Natural killer cell (primary cell): ENCODE measurements at regions not wholly inside any gene's neighbourhood (a gene's known extent, or its start where the extent isn't known, plus 50 kb on each side); places are given as distances from the start of the nearest gene placed in this dataset.
"Not testable (repeated sequence)": the region's sequence is repeated elsewhere in the genome, so short reads cannot be mapped to it uniquely, and the experiment has no call there.

Source experiments
- ATAC-seq, 3 donors: fragments of 150-1000 bp in 2 of 3; fragments of 200-7000 bp in 1 of 3; cut with Tn5 transposase; 1 replicate in 1 of 3; 2 replicates in 2 of 3; pipeline ENCODE4 v1.10.0; 2021; ENCODE audit warnings: mild to moderate bottlenecking in 2 of 3, moderate library complexity in 2 of 3
- DNase-seq, 2 donors: peaks; one replicate each; pipeline versions ENCODE4 v3.0.0 to v3.0.0-alpha.2; 2013 to 2021; ENCODE audit warnings: mixed read lengths in 1 of 2
- H3K27ac ChIP-seq: one replicate; pipeline ENCODE4 v1.5.1; 2013; ENCODE audit warnings: mild to moderate bottlenecking, low read length
- H3K27me3 ChIP-seq: one replicate; pipeline ENCODE4 v1.6.1; 2013; ENCODE audit warnings: low read length; ENCODE audit not compliant: control insufficient read depth, insufficient read depth
- H3K36me3 ChIP-seq: one replicate; pipeline ENCODE4 v1.6.1; 2013; ENCODE audit warnings: low read length; ENCODE audit not compliant: control insufficient read depth, insufficient read depth
- H3K4me1 ChIP-seq: one replicate; pipeline ENCODE4 v1.6.1; 2013; ENCODE audit warnings: low read length; ENCODE audit not compliant: control insufficient read depth, insufficient read depth
- H3K4me3 ChIP-seq: one replicate; pipeline ENCODE4 v1.5.1; 2013; ENCODE audit warnings: low read length
- H3K9me3 ChIP-seq: one replicate; pipeline ENCODE4 v1.6.1; 2013; ENCODE audit warnings: low read length; ENCODE audit not compliant: control insufficient read depth, insufficient read depth
- H3K27ac Mint-ChIP-seq, 2 donors: one replicate each; pipeline ENCODE4 v1.8.0; 2022; ENCODE audit warnings: mild to moderate bottlenecking in 2 of 2, mixed read lengths in 2 of 2, moderate library complexity in 1 of 2
- H3K27me3 Mint-ChIP-seq, 2 donors: one replicate each; pipeline ENCODE4 v1.8.0; 2022; ENCODE audit warnings: low read depth in 2 of 2, mixed read lengths in 2 of 2
- H3K36me3 Mint-ChIP-seq: one replicate; pipeline ENCODE4 v1.8.0; 2022; ENCODE audit warnings: mixed read lengths
- H3K4me1 Mint-ChIP-seq, 2 donors: one replicate each; pipeline ENCODE4 v1.8.0; 2022; ENCODE audit warnings: mixed read lengths in 2 of 2
- H3K4me3 Mint-ChIP-seq: one replicate; pipeline ENCODE4 v1.8.0; 2022; ENCODE audit warnings: mild to moderate bottlenecking, moderate library complexity, mixed read lengths
- H3K9me3 Mint-ChIP-seq, 2 donors: one replicate each; pipeline ENCODE4 v1.8.0; 2022; ENCODE audit warnings: mixed read lengths in 2 of 2
- WGBS: methylation state at CpG from one replicate; pipeline ENCODE4 v1.1.7; 2013; ENCODE audit warnings: missing lambda C conversion rate; ENCODE audit not compliant: insufficient coverage; 5-methylcytosine and 5-hydroxymethylcytosine counted together
- intact Hi-C: fragments of 100-400 bp; cut with micrococcal nuclease; formaldehyde crosslinking; loops from one replicate; pipeline ENCODE4 v1.14.2; 2022
- TF ChIP-seq, protein P1 (sequence below): fragments of 200-600 bp; IDR thresholded peaks from one replicate; pipeline ENCODE4 v1.8.0; 2022; ENCODE audit warnings: antibody characterized with exemption

DNA sequence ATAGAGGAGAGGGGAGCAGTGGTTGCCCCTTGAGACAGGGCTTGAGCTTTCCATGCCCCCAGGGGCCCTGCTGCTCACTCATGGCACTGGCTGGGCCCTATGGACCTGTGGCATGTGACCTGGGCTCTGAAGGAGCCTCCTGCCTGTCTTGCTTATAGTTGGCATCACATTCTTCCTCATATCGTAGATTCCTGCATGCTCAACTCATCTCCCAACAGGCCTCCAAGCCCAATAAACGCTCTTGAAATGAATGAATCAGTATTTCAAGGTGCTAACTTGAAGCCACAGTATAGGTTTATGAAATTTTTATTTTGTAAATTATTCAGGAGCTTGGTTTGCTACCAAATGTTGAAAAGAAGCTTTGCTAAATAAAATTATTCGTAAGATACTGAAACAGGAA lies 93.3 kb upstream of the SLC7A14 start:
- Histone ChIP-seq H3K9me3 (no peaks in the 10 kb centered on the region), H3K27me3 (peaks cover 6% of the 10 kb centered on the region), H3K4me3 (no peak overlapping the region), H3K4me1 (no peaks in the 10 kb centered on the region), H3K27ac (no peak overlapping the region), H3K36me3 (no peaks in the 10 kb centered on the region)
- TF ChIP-seq, protein P1, sequence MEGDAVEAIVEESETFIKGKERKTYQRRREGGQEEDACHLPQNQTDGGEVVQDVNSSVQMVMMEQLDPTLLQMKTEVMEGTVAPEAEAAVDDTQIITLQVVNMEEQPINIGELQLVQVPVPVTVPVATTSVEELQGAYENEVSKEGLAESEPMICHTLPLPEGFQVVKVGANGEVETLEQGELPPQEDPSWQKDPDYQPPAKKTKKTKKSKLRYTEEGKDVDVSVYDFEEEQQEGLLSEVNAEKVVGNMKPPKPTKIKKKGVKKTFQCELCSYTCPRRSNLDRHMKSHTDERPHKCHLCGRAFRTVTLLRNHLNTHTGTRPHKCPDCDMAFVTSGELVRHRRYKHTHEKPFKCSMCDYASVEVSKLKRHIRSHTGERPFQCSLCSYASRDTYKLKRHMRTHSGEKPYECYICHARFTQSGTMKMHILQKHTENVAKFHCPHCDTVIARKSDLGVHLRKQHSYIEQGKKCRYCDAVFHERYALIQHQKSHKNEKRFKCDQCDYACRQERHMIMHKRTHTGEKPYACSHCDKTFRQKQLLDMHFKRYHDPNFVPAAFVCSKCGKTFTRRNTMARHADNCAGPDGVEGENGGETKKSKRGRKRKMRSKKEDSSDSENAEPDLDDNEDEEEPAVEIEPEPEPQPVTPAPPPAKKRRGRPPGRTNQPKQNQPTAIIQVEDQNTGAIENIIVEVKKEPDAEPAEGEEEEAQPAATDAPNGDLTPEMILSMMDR = no peak
- no peak overlapping the region for H3K4me3 Mint-ChIP-seq
- no peak for DNase-seq
- intact Hi-C loops = no loop called here
- no peak for ATAC-seq
- no peaks in the 10 kb centered on the region for H3K36me3 Mint-ChIP-seq
- peaks cover 4 to 21% of the 10 kb centered on the region in 2 donors for H3K27me3 Mint-ChIP-seq
- no peaks in the 10 kb centered on the region for H3K9me3 Mint-ChIP-seq
- no peak overlapping the region for H3K27ac Mint-ChIP-seq
- H3K4me1 Mint-ChIP-seq = no peaks in the 10 kb centered on the region
- WGBS = 97% methylated on average over 3 of the region's 3 CpGs

DNA sequence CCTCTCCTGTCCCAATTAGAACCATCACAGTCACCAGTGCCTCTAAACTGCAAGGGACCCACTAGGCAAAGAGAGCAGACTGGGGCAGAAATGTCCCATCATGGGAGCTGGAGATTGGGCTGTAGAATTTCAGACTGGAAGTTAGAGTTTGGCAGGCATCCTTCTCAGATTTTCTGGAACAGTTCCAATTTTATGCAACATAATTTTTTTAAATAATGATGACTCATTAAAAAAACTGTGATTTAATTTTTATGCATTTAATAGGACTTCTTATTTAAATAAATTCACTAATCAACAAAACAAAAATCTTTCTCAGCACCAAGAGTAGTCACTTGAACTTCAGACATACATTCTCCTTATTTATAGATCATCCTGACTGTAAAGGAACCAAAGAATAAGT lies 84.6 kb upstream of the SLC7A14 start:
- no peaks in the 10 kb centered on the region for H3K9me3 Mint-ChIP-seq
- intact Hi-C loops = no loop called here
- Histone ChIP-seq H3K9me3 (no peaks in the 10 kb centered on the region), H3K4me3 (no peak overlapping the region), H3K27me3 (no peaks in the 10 kb centered on the region), H3K36me3 (no peaks in the 10 kb centered on the region), H3K27ac (no peak overlapping the region), H3K4me1 (no peaks in the 10 kb centered on the region)
- no peak overlapping the region for H3K4me3 Mint-ChIP-seq
- TF ChIP-seq, protein P1 = no peak
- no peaks in the 10 kb centered on the region for H3K4me1 Mint-ChIP-seq
- DNase-seq (no peak), ATAC-seq (no peak)
- H3K27me3 Mint-ChIP-seq = peaks cover 0 to 3% of the 10 kb centered on the region in 2 donors
- H3K36me3 Mint-ChIP-seq = no peaks in the 10 kb centered on the region
- H3K27ac Mint-ChIP-seq = no peak overlapping the region

- intact Hi-C loops, H3K4me1 Mint-ChIP-seq, H3K27ac ChIP-seq, H3K9me3 ChIP-seq, H3K9me3 Mint-ChIP-seq, H3K27me3 Mint-ChIP-seq, H3K4me3 Mint-ChIP-seq, H3K36me3 ChIP-seq, ATAC-seq, H3K4me1 ChIP-seq, H3K4me3 ChIP-seq, H3K36me3 Mint-ChIP-seq, H3K27me3 ChIP-seq, DNase-seq, H3K27ac Mint-ChIP-seq: not testable (repeated sequence)
- no CpG with 5 or more reads among the region's 3 CpGs for WGBS
Observed at GRCh38 chr3:170662986-170663385, 77.1 kb upstream of the SLC7A14 start.

DNA sequence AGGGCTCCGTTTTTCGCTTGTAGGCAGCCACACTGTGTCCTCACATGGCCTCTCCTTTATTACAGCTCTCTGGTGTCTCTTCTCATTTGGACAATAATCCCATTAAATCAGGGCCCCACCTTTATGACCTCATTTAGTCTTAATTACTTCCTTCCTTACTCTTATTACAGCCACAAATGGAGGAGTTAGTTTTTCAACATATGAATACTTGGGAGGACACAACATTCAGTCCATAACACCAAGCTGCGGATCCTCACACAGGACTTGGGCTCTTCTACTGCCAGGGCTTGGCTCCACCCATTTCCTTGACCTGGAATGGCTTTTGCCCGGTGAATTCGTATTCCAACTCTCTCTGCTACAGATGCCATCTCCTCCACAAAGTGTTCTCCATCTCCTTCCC lies 74.3 kb upstream of the SLC7A14 start:
- no peak overlapping the region for H3K4me3 Mint-ChIP-seq
- DNase-seq (no peak), ATAC-seq (no peak)
- no peaks in the 10 kb centered on the region for H3K9me3 Mint-ChIP-seq
- no peak overlapping the region for H3K27ac ChIP-seq
- H3K9me3 ChIP-seq = no peaks in the 10 kb centered on the region
- 80% methylated on average over 5 of the region's 5 CpGs for WGBS
- TF ChIP-seq, protein P1 = no peak
- H3K27me3 Mint-ChIP-seq = peaks cover 3 to 9% of the 10 kb centered on the region in 2 donors
- H3K4me3 ChIP-seq = no peak overlapping the region
- H3K27me3 ChIP-seq = no peaks in the 10 kb centered on the region
- H3K36me3 ChIP-seq = no peaks in the 10 kb centered on the region
- H3K4me1 Mint-ChIP-seq = no peaks in the 10 kb centered on the region
- H3K36me3 Mint-ChIP-seq = no peaks in the 10 kb centered on the region
- no peaks in the 10 kb centered on the region for H3K4me1 ChIP-seq
- H3K27ac Mint-ChIP-seq = no peak overlapping the region
- intact Hi-C loops = no loop called here
